Kidney glomerular epithelial cell (primary cell): ENCODE measurements at regions not wholly inside any gene's neighbourhood (a gene's known extent, or its start where the extent isn't known, plus 50 kb on each side); places are given as distances from the start of the nearest gene placed in this dataset.
"Not testable (repeated sequence)": the region's sequence is repeated elsewhere in the genome, so short reads cannot be mapped to it uniquely, and the experiment has no call there.

Source experiments
- DNase-seq: peaks from one replicate; lab custom pipeline; 2025; lab: John Stamatoyannopoulos, UW

- no peak for DNase-seq
Measured at GRCh38 chr10:58066979-58067378, 200.7 kb downstream of the IPMK start.

- DNase-seq, result no peak
Measured at GRCh38 chr10:58066126-58066525, 201.6 kb downstream of the IPMK start.

- DNase-seq, result no peak
Measured at GRCh38 chr10:58065529-58065815, 202.2 kb downstream of the IPMK start.

- peak; percentile 54 for DNase-seq
Measured at GRCh38 chr10:58064714-58065528, 202.8 kb downstream of the IPMK start.

GRCh38 chr10:58063861-58064480 is 203.7 kb downstream of the IPMK start:
- no peak for DNase-seq

GRCh38 chr10:58058683-58059082 is 209.0 kb downstream of the IPMK start:
- not testable (repeated sequence) for DNase-seq

- no peak for DNase-seq
Measured at GRCh38 chr10:58054881-58055280, 212.8 kb downstream of the IPMK start.

GRCh38 chr10:58052772-58053171 is 214.9 kb downstream of the IPMK start:
- no peak for DNase-seq

GRCh38 chr10:58050575-58050974 is 217.1 kb downstream of the IPMK start:
- no peak for DNase-seq

GRCh38 chr10:58048936-58049335 is 218.8 kb downstream of the IPMK start:
- DNase-seq, result no peak

GRCh38 chr10:58044072-58044471 is 223.6 kb downstream of the IPMK start:
- peak; percentile 91 for DNase-seq

GRCh38 chr10:58041901-58042300 is 225.8 kb downstream of the IPMK start:
- DNase-seq, result no peak

- DNase-seq, result no peak
Measured at GRCh38 chr10:58030208-58030607, 237.5 kb downstream of the IPMK start.

GRCh38 chr10:58028597-58029366 is 238.9 kb downstream of the IPMK start:
- peak; percentile 47 for DNase-seq

GRCh38 chr10:58027426-58027825 is 240.3 kb downstream of the IPMK start:
- DNase-seq, result no peak

- no peak for DNase-seq
Measured at GRCh38 chr10:58026036-58026435, 241.7 kb downstream of the IPMK start.

- DNase-seq, result peak; percentile 97
Measured at GRCh38 chr10:58023341-58024073, 244.2 kb downstream of the IPMK start.

GRCh38 chr10:58019863-58020537 is 247.7 kb downstream of the IPMK start:
- DNase-seq, result no peak

GRCh38 chr10:58017719-58018367 is 249.9 kb downstream of the IPMK start:
- DNase-seq, result no peak

- DNase-seq, result no peak
Measured at GRCh38 chr10:58016614-58017013, 251.1 kb downstream of the IPMK start.

GRCh38 chr10:58014436-58014835 is 253.3 kb downstream of the IPMK start:
- DNase-seq, result no peak
